Activated CD4-positive, alpha-beta memory T cell treated with anti-CD3 and anti-CD28 coated beads, Interleukin-2, amount 10 ng/mL, durations not matched to agents 7 days and 5 days (primary cell): ENCODE measurements at regions not wholly inside any gene's neighbourhood (a gene's known extent, or its start where the extent isn't known, plus 50 kb on each side); places are given as distances from the start of the nearest gene placed in this dataset.

ENCODE experiments used
- CTCF ChIA-PET: fragments of 350-600 bp; sonication (Branson Sonifier 250); formaldehyde crosslinking; loops from one replicate; lab custom pipeline; 2021; ENCODE audit warnings: antibody characterized with exemption, inconsistent platforms; lab: Charles Lee
- POLR2A ChIA-PET: fragments of 350-600 bp; sonication (Branson Sonifier 250); formaldehyde crosslinking; loops from one replicate; lab custom pipeline; 2021; ENCODE audit warnings: antibody characterized with exemption; lab: Charles Lee
- DNase-seq: peaks from one replicate; pipeline ENCODE4 v3.0.0-alpha.2; 2020
- H3K27ac Mint-ChIP-seq: one replicate; pipeline ENCODE4 v1.8.0; 2021; ENCODE audit warnings: mild to moderate bottlenecking, mixed read lengths
- H3K27me3 Mint-ChIP-seq: one replicate; pipeline ENCODE4 v1.8.0; 2021; ENCODE audit warnings: mixed read lengths
- H3K36me3 Mint-ChIP-seq: one replicate; pipeline ENCODE4 v1.8.0; 2021; ENCODE audit warnings: low read depth, mixed read lengths
- H3K4me1 Mint-ChIP-seq: one replicate; pipeline ENCODE4 v1.8.0; 2021; ENCODE audit warnings: mixed read lengths
- H3K4me3 Mint-ChIP-seq: one replicate; pipeline ENCODE4 v1.8.0; 2021; ENCODE audit warnings: mild to moderate bottlenecking, mixed read lengths
- H3K9me3 Mint-ChIP-seq: one replicate; pipeline ENCODE4 v1.8.0; 2021; ENCODE audit warnings: mixed read lengths

GRCh38 chrX:128334821-128335220 lies 282.6 kb upstream of the ACTRT1 start:
- H3K27ac Mint-ChIP-seq: no peak overlapping the region
- H3K27me3 Mint-ChIP-seq: no peaks in the 10 kb centered on the region
- ChIA-PET CTCF (no interaction called here), POLR2A (no interaction called here)
- no peak for DNase-seq
- no peaks in the 10 kb centered on the region for H3K4me1 Mint-ChIP-seq
- H3K9me3 Mint-ChIP-seq: peaks cover 2% of the 10 kb centered on the region
- no peaks in the 10 kb centered on the region for H3K36me3 Mint-ChIP-seq
- H3K4me3 Mint-ChIP-seq: no peak overlapping the region

GRCh38 chrX:128310912-128311311 lies 258.7 kb upstream of the ACTRT1 start:
- no peak for DNase-seq
- ChIA-PET POLR2A (no interaction called here), CTCF (no interaction called here)
- Mint-ChIP-seq H3K36me3 (no peaks in the 10 kb centered on the region), H3K4me1 (no peaks in the 10 kb centered on the region), H3K4me3 (no peak overlapping the region), H3K27me3 (no peaks in the 10 kb centered on the region), H3K9me3 (no peaks in the 10 kb centered on the region), H3K27ac (no peak overlapping the region)

- Mint-ChIP-seq H3K4me3 (no peak overlapping the region), H3K36me3 (no peaks in the 10 kb centered on the region), H3K4me1 (no peaks in the 10 kb centered on the region), H3K27ac (no peak overlapping the region), H3K9me3 (no peaks in the 10 kb centered on the region), H3K27me3 (no peaks in the 10 kb centered on the region)
- ChIA-PET CTCF (no interaction called here), POLR2A (no interaction called here)
- no peak for DNase-seq
These were observed 257.1 kb upstream of the ACTRT1 start for GRCh38 chrX:128309311-128309710.

GRCh38 chrX:128294198-128294597 lies 242.0 kb upstream of the ACTRT1 start:
- Mint-ChIP-seq H3K27ac (no peak overlapping the region), H3K4me3 (no peak overlapping the region), H3K36me3 (no peaks in the 10 kb centered on the region), H3K27me3 (no peaks in the 10 kb centered on the region), H3K4me1 (no peaks in the 10 kb centered on the region), H3K9me3 (no peaks in the 10 kb centered on the region)
- DNase-seq: no peak
- POLR2A ChIA-PET: no interaction called here
- CTCF ChIA-PET: no interaction called here

GRCh38 chrX:128287693-128288092 lies 235.5 kb upstream of the ACTRT1 start:
- H3K4me1 Mint-ChIP-seq: no peaks in the 10 kb centered on the region
- POLR2A ChIA-PET: no interaction called here

GRCh38 chrX:128250621-128251020 lies 198.4 kb upstream of the ACTRT1 start:
- POLR2A ChIA-PET: no interaction called here
- no peaks in the 10 kb centered on the region for H3K9me3 Mint-ChIP-seq

More at GRCh38 chrX:128287693-128288092, 235.5 kb upstream of the ACTRT1 start:
- Mint-ChIP-seq H3K27me3 (no peaks in the 10 kb centered on the region), H3K4me3 (no peak overlapping the region), H3K9me3 (no peaks in the 10 kb centered on the region), H3K36me3 (no peaks in the 10 kb centered on the region), H3K27ac (no peak overlapping the region)
- CTCF ChIA-PET: no interaction called here
- DNase-seq: no peak

GRCh38 chrX:128216364-128216763 lies 164.2 kb upstream of the ACTRT1 start:
- Mint-ChIP-seq H3K4me3 (no peak overlapping the region), H3K27ac (no peak overlapping the region), H3K9me3 (no peaks in the 10 kb centered on the region), H3K36me3 (no peaks in the 10 kb centered on the region), H3K27me3 (no peaks in the 10 kb centered on the region), H3K4me1 (no peaks in the 10 kb centered on the region)
- ChIA-PET POLR2A (no interaction called here), CTCF (no interaction called here)
- no peak for DNase-seq

More at GRCh38 chrX:128250621-128251020, 198.4 kb upstream of the ACTRT1 start:
- Mint-ChIP-seq H3K36me3 (no peaks in the 10 kb centered on the region), H3K4me3 (no peak overlapping the region), H3K27ac (no peak overlapping the region), H3K4me1 (no peaks in the 10 kb centered on the region), H3K27me3 (no peaks in the 10 kb centered on the region)
- CTCF ChIA-PET: no interaction called here
- DNase-seq: no peak

- no peak for DNase-seq
- no peaks in the 10 kb centered on the region for H3K4me1 Mint-ChIP-seq
- no peaks in the 10 kb centered on the region for H3K36me3 Mint-ChIP-seq
- POLR2A ChIA-PET: no interaction called here
- no peak overlapping the region for H3K4me3 Mint-ChIP-seq
- no peak overlapping the region for H3K27ac Mint-ChIP-seq
- CTCF ChIA-PET: no interaction called here
- H3K27me3 Mint-ChIP-seq: no peaks in the 10 kb centered on the region
- H3K9me3 Mint-ChIP-seq: no peaks in the 10 kb centered on the region
These were observed 113.7 kb upstream of the ACTRT1 start for GRCh38 chrX:128165884-128166408.

GRCh38 chrX:128156204-128156603 lies 104.0 kb upstream of the ACTRT1 start:
- Mint-ChIP-seq H3K4me1 (no peaks in the 10 kb centered on the region), H3K27ac (no peak overlapping the region), H3K9me3 (peaks cover 3% of the 10 kb centered on the region), H3K4me3 (no peak overlapping the region), H3K27me3 (no peaks in the 10 kb centered on the region), H3K36me3 (no peaks in the 10 kb centered on the region)
- DNase-seq: no peak
- ChIA-PET POLR2A (no interaction called here), CTCF (no interaction called here)

- Mint-ChIP-seq H3K27ac (no peak overlapping the region), H3K36me3 (no peaks in the 10 kb centered on the region), H3K9me3 (peaks cover 3% of the 10 kb centered on the region), H3K27me3 (no peaks in the 10 kb centered on the region), H3K4me1 (no peaks in the 10 kb centered on the region), H3K4me3 (no peak overlapping the region)
- no peak for DNase-seq
- POLR2A ChIA-PET: no interaction called here
- CTCF ChIA-PET: no interaction called here
These were observed 90.5 kb upstream of the ACTRT1 start for GRCh38 chrX:128142745-128143144.

- ChIA-PET POLR2A (no interaction called here), CTCF (no interaction called here)
- H3K4me1 Mint-ChIP-seq: no peaks in the 10 kb centered on the region
- no peaks in the 10 kb centered on the region for H3K9me3 Mint-ChIP-seq
- no peak overlapping the region for H3K27ac Mint-ChIP-seq
- no peak overlapping the region for H3K4me3 Mint-ChIP-seq
- no peak for DNase-seq
- no peaks in the 10 kb centered on the region for H3K27me3 Mint-ChIP-seq
- no peaks in the 10 kb centered on the region for H3K36me3 Mint-ChIP-seq
These were observed 54.4 kb upstream of the ACTRT1 start for GRCh38 chrX:128106630-128107029.

GRCh38 chrX:128105659-128106058 lies 53.5 kb upstream of the ACTRT1 start:
- H3K27me3 Mint-ChIP-seq: no peaks in the 10 kb centered on the region

More at GRCh38 chrX:128105659-128106058, 53.5 kb upstream of the ACTRT1 start:
- H3K9me3 Mint-ChIP-seq: no peaks in the 10 kb centered on the region
- H3K36me3 Mint-ChIP-seq: no peaks in the 10 kb centered on the region
- no peak overlapping the region for H3K4me3 Mint-ChIP-seq
- no peaks in the 10 kb centered on the region for H3K4me1 Mint-ChIP-seq
- POLR2A ChIA-PET: no interaction called here
- DNase-seq: no peak
- CTCF ChIA-PET: no interaction called here
- H3K27ac Mint-ChIP-seq: no peak overlapping the region
